Upper lobe of left lung (tissue), 4 donors: ENCODE measurements at regions not wholly inside any gene's neighbourhood (a gene's known extent, or its start where the extent isn't known, plus 50 kb on each side); places are given as distances from the start of the nearest gene placed in this dataset.
"Not testable (repeated sequence)": the region's sequence is repeated elsewhere in the genome, so short reads cannot be mapped to it uniquely, and the experiment has no call there.

Experiments
- EP300 ChIP-seq, 4 donors: sonication (generic); formaldehyde crosslinking; IDR thresholded peaks; one replicate each; pipeline ENCODE4 v1.5.1; 2017; ENCODE audit warnings: antibody characterized with exemption in 4 of 4, control low read depth in 2 of 4
- POLR2A ChIP-seq, 4 donors: fragments of 450-650 bp; IDR thresholded peaks; one replicate each; pipeline ENCODE4 v1.5.1; 2016 to 2017; ENCODE audit warnings: antibody characterized with exemption in 4 of 4, mild to moderate bottlenecking in 2 of 4
- POLR2AphosphoS5 ChIP-seq, 2 donors: sonication (generic); formaldehyde crosslinking; IDR thresholded peaks; one replicate each; pipeline ENCODE4 v1.5.1; 2017; ENCODE audit warnings: antibody characterized with exemption in 2 of 2
- TF ChIP-seq, protein P1 (sequence below), 6 experiments: fragments of 450-650 bp in 4 of 6; fragments of 200-600 bp in 2 of 6; sonication (generic) in 2 of 6; IDR thresholded peaks; one replicate each; pipeline ENCODE4 v1.5.1; 2016 to 2019; ENCODE audit warnings: antibody characterized with exemption in 6 of 6

DNA sequence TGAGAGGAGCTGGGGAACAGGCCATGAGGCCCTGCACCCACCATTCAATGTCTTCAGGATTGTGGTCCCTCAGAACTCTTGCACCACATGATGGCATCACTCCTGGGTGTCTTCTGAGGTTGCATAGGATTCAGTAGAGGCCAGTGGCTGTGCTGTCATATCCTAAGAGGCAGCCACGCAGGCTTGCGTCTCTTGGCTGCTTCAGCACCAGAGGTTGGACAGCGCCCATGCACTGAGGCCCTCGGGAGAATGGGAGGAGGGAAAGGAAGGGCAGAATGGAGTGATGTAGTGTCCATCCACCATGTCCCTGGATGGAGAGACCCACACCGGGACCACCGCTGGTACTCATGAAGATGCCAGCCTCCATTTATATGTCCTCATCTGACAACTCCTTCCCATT is 237.1 kb downstream of the POTED start:
- TF ChIP-seq, protein P1, sequence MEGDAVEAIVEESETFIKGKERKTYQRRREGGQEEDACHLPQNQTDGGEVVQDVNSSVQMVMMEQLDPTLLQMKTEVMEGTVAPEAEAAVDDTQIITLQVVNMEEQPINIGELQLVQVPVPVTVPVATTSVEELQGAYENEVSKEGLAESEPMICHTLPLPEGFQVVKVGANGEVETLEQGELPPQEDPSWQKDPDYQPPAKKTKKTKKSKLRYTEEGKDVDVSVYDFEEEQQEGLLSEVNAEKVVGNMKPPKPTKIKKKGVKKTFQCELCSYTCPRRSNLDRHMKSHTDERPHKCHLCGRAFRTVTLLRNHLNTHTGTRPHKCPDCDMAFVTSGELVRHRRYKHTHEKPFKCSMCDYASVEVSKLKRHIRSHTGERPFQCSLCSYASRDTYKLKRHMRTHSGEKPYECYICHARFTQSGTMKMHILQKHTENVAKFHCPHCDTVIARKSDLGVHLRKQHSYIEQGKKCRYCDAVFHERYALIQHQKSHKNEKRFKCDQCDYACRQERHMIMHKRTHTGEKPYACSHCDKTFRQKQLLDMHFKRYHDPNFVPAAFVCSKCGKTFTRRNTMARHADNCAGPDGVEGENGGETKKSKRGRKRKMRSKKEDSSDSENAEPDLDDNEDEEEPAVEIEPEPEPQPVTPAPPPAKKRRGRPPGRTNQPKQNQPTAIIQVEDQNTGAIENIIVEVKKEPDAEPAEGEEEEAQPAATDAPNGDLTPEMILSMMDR (IDR thresholded peaks at IDR 0.05): not testable (repeated sequence)
- TF ChIP-seq POLR2A, POLR2AphosphoS5, EP300 (IDR thresholded peaks at IDR 0.05): not testable (repeated sequence)
